Muscle of back (tissue), 3 donors: ENCODE measurements at regions not wholly inside any gene's neighbourhood (a gene's known extent, or its start where the extent isn't known, plus 50 kb on each side); places are given as distances from the start of the nearest gene placed in this dataset.
A peak's percentile ranks its signal among the peaks of the same experiment; 100 is the strongest.

Experiments used
- DNase-seq, 3 donors: peaks; one replicate each; pipeline versions ENCODE4 v3.0.0 to v3.0.0-alpha.2; 2013

- DNase-seq: peak in 2 of 3 donors; percentile 2 to 13
These were observed 311.0 kb downstream of the CENPC start for GRCh38 chr4:67234296-67234695.

DNA sequence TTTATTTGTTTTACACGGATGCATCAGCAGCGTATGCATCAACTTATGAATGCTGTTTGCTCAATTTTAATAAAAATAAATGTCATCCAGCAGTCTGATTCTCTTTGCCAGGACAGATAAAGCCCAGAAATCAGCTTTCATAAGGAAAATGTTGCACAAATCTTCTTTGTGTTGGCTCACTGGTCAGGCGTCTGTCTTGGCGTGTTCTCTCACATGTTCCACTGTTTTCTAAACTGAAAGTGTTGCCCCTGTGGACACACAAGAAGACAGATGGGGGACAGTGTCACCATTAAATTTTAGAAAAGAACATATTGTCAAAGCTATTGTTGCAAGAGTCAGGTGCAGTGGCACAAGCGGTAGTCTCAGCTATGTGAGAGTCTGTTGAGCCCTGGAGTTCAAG lies 316.2 kb downstream of the CENPC start:
- DNase-seq: peak in 1 of 3 donors; percentile 1

DNA sequence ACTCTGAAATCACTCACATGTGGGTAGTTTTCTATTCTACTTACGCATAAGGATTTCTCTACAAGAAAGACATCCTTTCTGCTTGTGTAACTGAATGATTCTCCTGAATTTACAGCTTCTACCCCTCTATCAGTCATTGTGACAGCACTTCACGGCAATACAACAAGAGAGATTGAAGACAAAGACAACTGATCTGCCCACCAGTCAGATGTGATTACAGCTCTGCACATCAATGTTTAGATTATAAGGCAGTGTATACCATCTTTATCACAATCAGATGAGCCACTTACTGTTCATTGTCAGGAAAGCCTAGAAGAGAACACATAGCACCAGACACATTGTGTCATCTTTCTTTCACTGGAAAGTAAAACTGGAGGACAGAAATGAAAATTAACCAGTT lies 324.4 kb downstream of the CENPC start:
- no peak for DNase-seq

- DNase-seq: no peak
These were observed 326.4 kb downstream of the CENPC start for GRCh38 chr4:67218883-67219282.

- DNase-seq: no peak
These were observed 337.3 kb downstream of the CENPC start for GRCh38 chr4:67207941-67208441.

GRCh38 chr4:67204441-67204840 lies 340.9 kb downstream of the CENPC start:
- no peak for DNase-seq

- DNase-seq: no peak
These were observed 344.0 kb downstream of the CENPC start for GRCh38 chr4:67201334-67201733.

DNA sequence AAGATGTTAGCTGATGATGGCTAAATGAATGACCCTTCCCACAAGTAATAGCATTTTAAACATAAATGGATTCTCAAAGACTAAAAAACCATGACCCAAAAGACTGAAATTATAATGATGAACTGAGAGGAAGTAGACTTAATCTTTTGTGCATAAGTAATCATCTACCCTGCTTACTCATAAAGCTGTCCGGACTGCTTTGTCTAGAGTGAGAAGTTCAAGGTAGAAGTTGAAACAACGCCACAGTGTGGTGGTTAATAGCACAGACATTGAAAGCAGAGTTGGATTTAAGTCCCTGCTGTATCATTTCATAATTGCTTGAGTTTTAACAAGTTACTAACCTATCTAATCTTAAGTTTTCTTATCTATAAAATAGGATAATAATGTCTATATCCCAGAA lies 346.6 kb downstream of the CENPC start:
- DNase-seq: peak; percentile 0 to 23 (median 12)

DNA sequence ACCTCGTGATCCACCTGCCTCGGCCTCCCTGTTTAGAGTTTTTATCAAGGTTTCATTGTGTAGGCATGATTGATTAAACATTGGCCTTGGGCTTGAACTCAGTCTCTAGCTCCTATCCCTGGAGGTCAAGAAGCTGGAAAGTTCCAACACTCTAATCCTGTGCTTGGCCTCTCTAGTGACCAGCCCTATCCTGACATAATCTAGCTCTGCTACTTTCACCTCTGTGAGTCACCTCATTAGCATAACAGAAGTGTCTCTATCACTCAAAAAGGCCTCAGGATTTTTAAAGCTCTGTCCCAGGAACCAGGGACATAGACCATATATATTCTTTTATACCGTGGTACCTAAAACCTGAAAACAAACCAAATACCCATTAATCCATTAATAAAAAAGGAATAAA lies 377.5 kb downstream of the CENPC start:
- no peak for DNase-seq

GRCh38 chr4:67162690-67163089 lies 382.6 kb downstream of the CENPC start:
- DNase-seq: no peak

- no peak for DNase-seq
These were observed 384.0 kb downstream of the CENPC start for GRCh38 chr4:67161311-67161710.

DNA sequence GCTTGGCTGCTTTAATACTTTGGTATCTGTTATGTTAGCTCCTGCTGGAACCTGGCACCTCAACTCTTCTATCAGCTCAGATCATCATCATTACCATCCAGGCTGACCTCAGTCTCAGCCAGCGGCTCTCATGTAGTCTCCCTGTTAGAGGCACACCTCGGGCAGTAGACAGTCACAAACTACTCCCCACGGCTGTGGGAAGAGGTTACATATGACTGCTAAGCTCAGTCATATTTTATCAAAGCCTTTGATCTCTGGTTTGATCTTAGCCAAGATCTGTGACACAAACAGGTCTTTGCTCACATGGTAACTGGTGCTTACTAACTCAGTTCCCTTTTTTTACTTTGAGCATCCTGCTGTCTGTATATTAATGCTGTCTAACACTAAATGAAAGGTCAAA lies 384.9 kb downstream of the CENPC start:
- no peak for DNase-seq

GRCh38 chr4:67158666-67159065 lies 386.6 kb downstream of the CENPC start:
- DNase-seq: peak in 2 of 3 donors; percentile 18 to 26

DNA sequence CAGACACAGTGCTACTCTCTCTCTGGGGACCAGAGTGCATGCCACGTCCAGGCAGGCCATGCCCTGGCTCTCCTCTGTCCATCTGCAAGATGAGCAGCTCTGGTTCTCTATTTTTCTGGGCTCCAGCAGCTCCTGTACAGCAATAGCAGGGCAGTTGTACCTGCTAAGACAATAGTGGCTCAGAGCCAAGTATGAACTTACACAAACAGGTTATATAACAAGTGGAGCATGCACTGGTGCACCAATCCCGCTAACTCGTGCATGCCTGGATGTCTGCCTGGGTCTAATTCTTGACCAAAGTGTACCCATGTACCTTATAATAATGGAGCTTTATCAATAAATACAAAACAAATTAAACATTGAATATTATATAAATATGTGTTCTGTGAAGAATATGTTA lies 392.3 kb downstream of the CENPC start:
- no peak for DNase-seq

DNA sequence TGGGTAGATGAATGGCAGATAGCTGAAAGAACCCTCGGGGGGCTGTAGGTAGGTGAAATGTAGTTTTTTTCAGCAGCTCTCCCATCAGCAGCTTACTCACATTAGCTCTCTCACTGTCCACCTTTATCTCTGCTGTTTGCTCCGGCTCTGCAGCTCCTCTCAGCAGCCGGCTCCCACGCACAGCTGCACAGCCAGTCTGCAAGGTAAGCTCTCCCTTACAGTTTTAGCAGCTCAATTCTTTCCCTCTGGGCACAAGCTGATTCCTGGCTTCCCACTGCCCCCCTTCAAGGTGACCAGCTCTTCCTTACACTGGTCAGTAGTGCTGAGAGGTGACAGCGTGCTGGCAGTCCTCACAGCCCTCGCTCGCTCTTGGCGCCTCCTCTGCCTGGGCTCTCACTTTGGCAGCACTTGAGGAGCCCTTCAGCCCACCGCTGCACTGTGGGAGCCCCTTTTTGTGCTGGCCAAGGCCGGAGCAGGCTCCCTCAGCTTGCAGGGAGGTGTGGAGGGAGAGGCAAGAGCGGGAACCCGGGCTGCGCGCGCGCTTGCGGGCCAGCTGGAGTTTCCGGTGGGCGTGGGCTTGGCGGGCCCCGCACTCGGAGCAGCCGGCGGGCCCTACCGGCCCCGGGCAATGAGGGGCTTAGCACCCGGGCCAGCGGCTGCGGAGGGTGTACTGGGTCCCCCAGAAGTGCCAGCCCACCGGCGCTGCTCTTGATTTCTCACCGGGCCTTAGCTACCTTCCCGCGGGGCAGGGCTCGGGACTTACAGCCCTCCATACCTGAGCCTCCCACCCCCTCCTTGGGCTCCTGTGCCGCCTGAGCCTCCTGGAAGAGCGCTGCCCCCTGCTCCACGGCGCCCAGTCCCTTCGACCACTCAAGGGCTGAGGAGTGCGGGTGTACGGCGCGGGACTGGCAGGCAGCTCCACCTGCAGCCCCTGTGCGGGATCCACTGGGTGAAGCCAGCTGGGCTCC lies 393.6 kb downstream of the CENPC start:
- no peak for DNase-seq

- no peak for DNase-seq
These were observed 403.7 kb downstream of the CENPC start for GRCh38 chr4:67141586-67141985.

DNA sequence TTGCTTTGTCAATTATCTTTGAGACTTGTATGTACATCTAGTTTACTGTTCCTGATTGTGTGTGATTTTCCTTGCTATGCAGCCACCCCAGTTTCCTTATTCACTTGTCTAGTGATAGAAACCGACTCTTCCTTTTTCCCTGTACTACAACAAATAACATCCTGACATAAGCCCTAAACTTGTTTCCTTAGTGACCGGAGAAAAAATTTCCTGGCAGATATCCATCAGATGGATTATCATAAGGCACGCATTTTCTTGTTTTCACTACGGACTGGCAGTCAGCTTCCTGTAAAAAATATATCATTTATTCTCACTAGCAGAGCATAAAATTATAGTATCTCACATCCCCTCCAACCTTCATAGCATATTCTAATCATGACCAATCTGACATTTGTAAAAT lies 410.7 kb downstream of the CENPC start:
- DNase-seq: peak in 2 of 3 donors; percentile 20 to 26

- no peak for DNase-seq
These were observed 412.1 kb downstream of the CENPC start for GRCh38 chr4:67133162-67133561.

GRCh38 chr4:67131224-67131623 lies 414.1 kb downstream of the CENPC start:
- DNase-seq: no peak

DNA sequence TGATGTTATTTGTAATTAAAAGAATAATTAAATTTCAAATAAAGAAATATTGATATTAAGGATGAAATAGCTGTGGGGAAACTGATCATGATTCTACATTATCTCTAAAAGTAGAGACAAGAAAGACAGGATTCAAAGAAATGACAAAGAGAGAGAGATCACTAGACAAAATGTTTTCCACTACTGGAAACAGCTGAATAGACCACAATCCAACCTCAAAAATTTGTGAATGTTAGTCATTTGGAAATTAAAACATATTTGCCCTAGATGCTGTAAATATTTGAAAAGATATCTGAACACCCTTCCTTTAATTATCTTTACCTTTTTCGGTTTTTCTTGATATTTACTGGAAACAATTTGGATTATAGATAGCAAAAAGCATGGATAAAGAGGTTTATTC lies 414.9 kb downstream of the CENPC start:
- DNase-seq: no peak

GRCh38 chr4:67126570-67126969 lies 418.7 kb downstream of the CENPC start:
- DNase-seq: no peak

GRCh38 chr4:67125636-67126514 lies 419.4 kb downstream of the CENPC start:
- no peak for DNase-seq

GRCh38 chr4:67124716-67125115 lies 420.6 kb downstream of the CENPC start:
- DNase-seq: no peak
